GM12865 (cell line): ENCODE measurements at regions not wholly inside any gene's neighbourhood (a gene's known extent, or its start where the extent isn't known, plus 50 kb on each side); places are given as distances from the start of the nearest gene placed in this dataset.
"Not testable (repeated sequence)": the region's sequence is repeated elsewhere in the genome, so short reads cannot be mapped to it uniquely, and the experiment has no call there.

Experiments used
- DNase-seq: peaks from one replicate; pipeline ENCODE4 v3.0.0; 2010; ENCODE audit warnings: low read depth
- H3K4me3 ChIP-seq: 2 replicates; pipeline ENCODE4 v1.5.1; 2011; ENCODE audit warnings: mild to moderate bottlenecking, low read depth, low read length, control low read depth
- CTCF ChIP-seq: IDR thresholded peaks from 2 replicates; pipeline ENCODE4 v1.5.1; 2011; ENCODE audit warnings: low read length, control low read depth, low read depth, inconsistent platforms; ENCODE audit not compliant: insufficient read depth; ENCODE audit errors: missing control alignments

GRCh38 chr17:62322313-62322712 is 58.0 kb upstream of the EFCAB3 start:
- no peak for DNase-seq
- no peak for TF ChIP-seq CTCF
- no peak overlapping the region for H3K4me3 ChIP-seq

GRCh38 chr17:62321451-62321850 is 58.9 kb upstream of the EFCAB3 start:
- no peak for DNase-seq
- no peak for TF ChIP-seq CTCF

GRCh38 chr17:62319846-62320245 is 60.5 kb upstream of the EFCAB3 start:
- no peak for TF ChIP-seq CTCF
- no peak overlapping the region for H3K4me3 ChIP-seq
- DNase-seq: no peak

More at GRCh38 chr17:62321451-62321850, 58.9 kb upstream of the EFCAB3 start:
- H3K4me3 ChIP-seq: no peak overlapping the region

DNA sequence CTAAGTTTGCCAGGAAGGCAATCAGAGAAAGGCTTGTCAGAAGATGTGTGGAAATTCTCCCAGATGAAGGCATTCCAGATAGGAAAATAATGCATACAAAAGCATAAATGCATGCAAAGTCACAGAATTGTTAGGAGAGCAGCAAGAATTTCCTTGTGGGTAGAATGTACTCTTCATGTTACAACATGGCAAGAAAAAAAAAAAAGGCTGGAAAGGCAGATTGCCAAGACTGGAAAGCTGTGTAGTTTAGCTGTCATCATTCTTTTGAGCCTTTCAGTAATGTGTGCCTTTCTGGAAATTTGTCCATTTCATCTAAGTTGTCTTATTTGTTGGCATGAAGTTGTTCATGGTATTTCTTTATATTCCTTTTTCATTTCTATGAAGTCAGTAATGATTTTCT is 71.0 kb upstream of the EFCAB3 start:
- no peak for TF ChIP-seq CTCF
- H3K4me3 ChIP-seq: no peak overlapping the region
- no peak for DNase-seq

DNA sequence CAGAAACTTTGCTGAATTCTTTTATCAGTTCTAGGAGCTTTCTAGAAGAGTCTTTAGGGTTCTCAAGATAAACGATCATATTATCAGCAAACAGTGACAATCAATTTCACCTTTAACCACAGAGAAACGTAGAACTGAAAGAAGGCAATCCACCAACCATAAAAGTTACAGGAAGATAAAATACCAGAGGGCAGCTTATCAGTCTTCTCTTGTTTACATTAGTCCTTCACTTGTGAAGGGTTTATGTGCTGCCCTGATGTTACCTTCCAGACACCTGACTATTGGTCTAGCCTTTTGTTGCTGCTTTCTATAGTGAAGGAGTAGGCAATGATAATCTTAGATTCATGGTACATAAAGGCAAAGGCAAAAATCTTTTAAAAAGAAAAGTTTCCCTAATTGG is 73.2 kb upstream of the EFCAB3 start:
- no peak for DNase-seq
- no peak for TF ChIP-seq CTCF
- no peak overlapping the region for H3K4me3 ChIP-seq

GRCh38 chr17:62303476-62303875 is 76.9 kb upstream of the EFCAB3 start:
- DNase-seq: no peak
- no peak for TF ChIP-seq CTCF

DNA sequence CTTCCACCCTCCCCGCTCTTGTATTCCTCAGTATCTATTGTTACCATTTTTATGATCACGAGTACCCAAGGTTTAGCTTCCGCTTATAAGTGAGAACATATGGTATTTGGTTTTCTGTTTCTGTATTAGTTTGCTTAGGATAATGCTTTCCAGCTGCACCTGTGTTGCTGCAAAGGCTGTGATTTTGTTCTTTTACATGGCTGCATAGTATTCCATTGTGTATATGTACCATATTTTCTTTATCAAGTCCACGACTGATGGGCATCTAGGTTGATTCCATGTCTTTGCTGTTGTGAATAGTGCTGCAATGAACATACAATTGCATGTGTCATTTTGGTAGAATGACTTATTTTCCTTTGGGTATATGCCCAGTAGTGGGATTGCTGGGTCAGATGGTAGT is 79.7 kb upstream of the EFCAB3 start:
- no peak for TF ChIP-seq CTCF
- H3K4me3 ChIP-seq: no peak overlapping the region
- DNase-seq: no peak

More at GRCh38 chr17:62303476-62303875, 76.9 kb upstream of the EFCAB3 start:
- no peak overlapping the region for H3K4me3 ChIP-seq

GRCh38 chr17:62275290-62275689 is 105.1 kb upstream of the EFCAB3 start:
- not testable (repeated sequence) for DNase-seq, H3K4me3 ChIP-seq

GRCh38 chr17:62268361-62268760 is 112.0 kb upstream of the EFCAB3 start:
- not testable (repeated sequence) for H3K4me3 ChIP-seq, DNase-seq

DNA sequence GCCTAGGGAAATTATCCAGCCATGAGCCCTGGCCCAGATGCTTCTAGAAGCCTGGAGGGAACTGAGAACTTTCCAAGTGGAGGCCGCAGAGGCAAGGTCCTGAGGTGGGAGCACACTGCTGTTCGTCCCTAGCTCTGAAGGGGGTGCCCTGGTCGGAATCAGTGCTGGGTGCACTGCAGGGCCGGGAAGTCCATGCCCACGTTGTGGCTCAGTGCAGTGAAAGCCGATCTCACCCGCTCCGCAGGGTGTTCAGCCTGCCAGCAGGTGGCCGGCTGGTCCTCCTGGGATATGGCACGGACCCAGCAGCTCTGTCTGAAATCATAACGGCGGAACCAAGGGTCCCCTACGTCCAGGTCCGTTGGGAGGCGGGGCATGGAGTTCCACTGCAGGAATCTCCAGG is 115.4 kb upstream of the EFCAB3 start:
- not testable (repeated sequence) for DNase-seq

DNA sequence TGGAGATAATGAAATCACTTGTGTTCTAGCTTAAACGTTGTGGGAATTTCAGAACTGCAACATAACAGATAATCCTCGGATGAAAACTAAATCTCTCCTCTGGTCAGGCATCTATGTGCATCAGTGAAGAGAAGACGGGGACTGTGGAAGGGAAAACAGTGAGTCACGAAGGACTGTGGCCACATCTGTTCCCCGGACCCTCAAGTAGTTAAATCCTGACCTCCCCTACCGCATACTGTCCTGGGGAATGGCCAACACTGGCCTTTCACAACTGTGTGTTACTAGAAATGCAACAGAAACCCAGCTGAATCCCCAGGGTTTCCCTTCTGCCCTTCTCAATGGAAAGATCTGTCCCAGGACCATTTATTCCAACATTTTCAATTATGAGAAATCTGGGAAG is 124.6 kb upstream of the EFCAB3 start:
- not testable (repeated sequence) for DNase-seq, H3K4me3 ChIP-seq

More for the DNA sequence above, 115.4 kb upstream of the EFCAB3 start:
- H3K4me3 ChIP-seq: not testable (repeated sequence)
